Activated T-helper 1 cell treated with anti-CD3 and anti-CD28 coated beads, Interleukin-2, amount 50 U/mL, for 16 hours (primary cell): ENCODE measurements at regions not wholly inside any gene's neighbourhood (a gene's known extent, or its start where the extent isn't known, plus 50 kb on each side); places are given as distances from the start of the nearest gene placed in this dataset.

Experiments used
- DNase-seq, 2 donors: peaks; one replicate each; pipeline ENCODE4 v3.0.0-alpha.2; 2020; ENCODE audit warnings: low read depth in 1 of 2, low spot score in 1 of 2

- DNase-seq, result no peak
These were observed 85.4 kb upstream of the KLF12 start for GRCh38 chr13:74219566-74219965.

- no peak for DNase-seq
These were observed 84.1 kb upstream of the KLF12 start for GRCh38 chr13:74218291-74218690.

- no peak for DNase-seq
These were observed 83.6 kb upstream of the KLF12 start for GRCh38 chr13:74217811-74218210.

GRCh38 chr13:74215420-74215819 is 81.2 kb upstream of the KLF12 start:
- DNase-seq, result no peak

- DNase-seq, result no peak
These were observed 80.1 kb upstream of the KLF12 start for GRCh38 chr13:74214321-74214720.

- no peak for DNase-seq
These were observed 76.6 kb upstream of the KLF12 start for GRCh38 chr13:74210693-74211393.

GRCh38 chr13:74206855-74207254 is 72.7 kb upstream of the KLF12 start:
- no peak for DNase-seq

- no peak for DNase-seq
These were observed 71.9 kb upstream of the KLF12 start for GRCh38 chr13:74206061-74206561.

GRCh38 chr13:74205313-74205690 is 71.1 kb upstream of the KLF12 start:
- DNase-seq, result no peak

GRCh38 chr13:74204602-74205312 is 70.6 kb upstream of the KLF12 start:
- no peak for DNase-seq

GRCh38 chr13:74203576-74203975 is 69.4 kb upstream of the KLF12 start:
- DNase-seq, result no peak

GRCh38 chr13:74202129-74202813 is 68.1 kb upstream of the KLF12 start:
- DNase-seq, result no peak

- no peak for DNase-seq
These were observed 67.3 kb upstream of the KLF12 start for GRCh38 chr13:74201530-74201929.

- DNase-seq, result no peak
These were observed 65.9 kb upstream of the KLF12 start for GRCh38 chr13:74200081-74200480.

- no peak for DNase-seq
These were observed 63.6 kb upstream of the KLF12 start for GRCh38 chr13:74197677-74198429.

GRCh38 chr13:74194846-74195245 is 60.6 kb upstream of the KLF12 start:
- DNase-seq, result no peak

- no peak for DNase-seq
These were observed 59.2 kb upstream of the KLF12 start for GRCh38 chr13:74193391-74193790.

- DNase-seq, result no peak
These were observed 57.2 kb upstream of the KLF12 start for GRCh38 chr13:74191410-74191809.

- DNase-seq, result no peak
These were observed 56.8 kb upstream of the KLF12 start for GRCh38 chr13:74190999-74191398.

- no peak for DNase-seq
These were observed 53.4 kb upstream of the KLF12 start for GRCh38 chr13:74187564-74187963.

- DNase-seq, result no peak
These were observed 50.1 kb upstream of the KLF12 start for GRCh38 chr13:74184283-74184682.
